Parathyroid adenoma (tissue), 2 donors: ENCODE measurements at regions not wholly inside any gene's neighbourhood (a gene's known extent, or its start where the extent isn't known, plus 50 kb on each side); places are given as distances from the start of the nearest gene placed in this dataset.

Source experiments
- H2AFZ ChIP-seq: fragments of 300-600 bp; sonication (generic); one replicate; pipeline ENCODE4 v1.7.0; 2017; ENCODE audit warnings: antibody characterized with exemption, mild to moderate bottlenecking
- H3K27ac ChIP-seq: fragments of 300-600 bp; sonication (generic); one replicate; pipeline ENCODE4 v1.7.0; 2017
- H3K27me3 ChIP-seq: fragments of 300-600 bp; sonication (generic); one replicate; pipeline ENCODE4 v1.7.0; 2017; ENCODE audit warnings: low read length; ENCODE audit not compliant: control insufficient read depth, insufficient read depth
- H3K36me3 ChIP-seq: fragments of 300-600 bp; sonication (generic); one replicate; pipeline ENCODE4 v1.7.0; 2017; ENCODE audit warnings: low read length; ENCODE audit not compliant: control insufficient read depth, insufficient read depth
- H3K4me1 ChIP-seq: fragments of 300-600 bp; sonication (generic); one replicate; pipeline ENCODE4 v1.7.0; 2017; ENCODE audit warnings: control low read depth
- H3K4me2 ChIP-seq: fragments of 300-600 bp; sonication (generic); one replicate; pipeline ENCODE4 v1.7.0; 2017; ENCODE audit warnings: low read length
- H3K4me3 ChIP-seq: fragments of 300-600 bp; sonication (generic); one replicate; pipeline ENCODE4 v1.7.0; 2017; ENCODE audit warnings: low read depth, low read length
- H3K79me2 ChIP-seq: fragments of 300-600 bp; sonication (generic); one replicate; pipeline ENCODE4 v1.7.0; 2017; ENCODE audit warnings: control low read depth
- H3K9ac ChIP-seq: fragments of 300-600 bp; sonication (generic); one replicate; pipeline ENCODE4 v1.7.0; 2017; ENCODE audit warnings: mild to moderate bottlenecking
- H3K9me3 ChIP-seq: fragments of 300-600 bp; sonication (generic); one replicate; pipeline ENCODE4 v1.7.0; 2017; ENCODE audit warnings: low read length; ENCODE audit not compliant: control insufficient read depth
- TF ChIP-seq, protein P1 (sequence below): fragments of 300-600 bp; sonication (generic); IDR thresholded peaks from one replicate; pipeline ENCODE4 v1.7.0; 2017; ENCODE audit warnings: antibody characterized with exemption, mild to moderate bottlenecking
- donor health status: primary hyperparathyroidism.

DNA sequence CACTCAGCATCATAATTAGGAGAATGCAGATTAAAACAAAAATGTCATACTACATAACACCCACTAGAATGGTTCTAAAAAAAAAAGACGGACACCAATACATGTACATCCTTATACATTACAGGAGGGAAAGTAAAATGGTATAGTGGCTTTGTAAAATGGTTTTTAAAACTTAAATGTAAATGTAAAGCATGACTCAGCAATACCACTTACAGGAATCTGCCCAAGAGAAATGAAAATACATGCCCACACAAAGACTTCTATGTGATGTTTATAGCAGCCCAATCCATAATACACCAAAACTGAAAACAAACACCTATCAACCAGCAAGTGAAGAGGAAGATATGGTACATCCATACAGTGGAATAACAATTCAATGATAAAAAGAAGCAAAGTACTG, 939.1 kb upstream of the ACO1 start:
- H3K4me1 ChIP-seq = no peaks in the 10 kb centered on the region
- no peaks in the 10 kb centered on the region for H3K36me3 ChIP-seq
- H3K4me2 ChIP-seq = no peak overlapping the region
- no peaks in the 10 kb centered on the region for H3K79me2 ChIP-seq
- no peaks in the 10 kb centered on the region for H3K27me3 ChIP-seq
- no peak overlapping the region for H3K9ac ChIP-seq
- no peak overlapping the region for H2AFZ ChIP-seq
- H3K27ac ChIP-seq = no peak overlapping the region
- H3K4me3 ChIP-seq = no peak overlapping the region
- TF ChIP-seq, protein P1, sequence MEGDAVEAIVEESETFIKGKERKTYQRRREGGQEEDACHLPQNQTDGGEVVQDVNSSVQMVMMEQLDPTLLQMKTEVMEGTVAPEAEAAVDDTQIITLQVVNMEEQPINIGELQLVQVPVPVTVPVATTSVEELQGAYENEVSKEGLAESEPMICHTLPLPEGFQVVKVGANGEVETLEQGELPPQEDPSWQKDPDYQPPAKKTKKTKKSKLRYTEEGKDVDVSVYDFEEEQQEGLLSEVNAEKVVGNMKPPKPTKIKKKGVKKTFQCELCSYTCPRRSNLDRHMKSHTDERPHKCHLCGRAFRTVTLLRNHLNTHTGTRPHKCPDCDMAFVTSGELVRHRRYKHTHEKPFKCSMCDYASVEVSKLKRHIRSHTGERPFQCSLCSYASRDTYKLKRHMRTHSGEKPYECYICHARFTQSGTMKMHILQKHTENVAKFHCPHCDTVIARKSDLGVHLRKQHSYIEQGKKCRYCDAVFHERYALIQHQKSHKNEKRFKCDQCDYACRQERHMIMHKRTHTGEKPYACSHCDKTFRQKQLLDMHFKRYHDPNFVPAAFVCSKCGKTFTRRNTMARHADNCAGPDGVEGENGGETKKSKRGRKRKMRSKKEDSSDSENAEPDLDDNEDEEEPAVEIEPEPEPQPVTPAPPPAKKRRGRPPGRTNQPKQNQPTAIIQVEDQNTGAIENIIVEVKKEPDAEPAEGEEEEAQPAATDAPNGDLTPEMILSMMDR = no peak
- no peaks in the 10 kb centered on the region for H3K9me3 ChIP-seq

DNA sequence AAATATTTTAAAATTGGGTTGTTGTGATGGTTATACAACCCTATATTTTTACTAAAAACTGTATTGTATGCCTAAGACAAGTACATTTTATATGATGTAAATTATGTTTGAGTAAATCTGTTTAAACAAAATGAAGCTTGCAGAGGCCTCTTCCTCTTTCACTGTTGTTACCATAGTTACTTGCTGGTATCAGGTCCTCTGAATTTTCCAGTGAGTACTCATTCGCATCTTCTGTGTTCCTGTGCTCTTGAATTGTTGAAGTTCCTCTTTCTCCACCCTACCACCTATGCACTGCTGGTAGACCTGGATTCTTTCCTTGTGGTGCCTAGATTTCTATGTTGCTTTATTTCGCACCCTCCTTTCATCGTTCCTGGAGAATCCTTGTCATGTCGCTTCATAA, 938.5 kb upstream of the ACO1 start:
- Histone ChIP-seq H3K79me2 (no peaks in the 10 kb centered on the region), H3K36me3 (no peaks in the 10 kb centered on the region), H3K9me3 (no peaks in the 10 kb centered on the region), H3K9ac (no peak overlapping the region), H3K27me3 (no peaks in the 10 kb centered on the region), H3K27ac (no peak overlapping the region), H3K4me2 (no peak overlapping the region), H2AFZ (no peak overlapping the region), H3K4me1 (no peaks in the 10 kb centered on the region), H3K4me3 (no peak overlapping the region)
- TF ChIP-seq, protein P1 = no peak

DNA sequence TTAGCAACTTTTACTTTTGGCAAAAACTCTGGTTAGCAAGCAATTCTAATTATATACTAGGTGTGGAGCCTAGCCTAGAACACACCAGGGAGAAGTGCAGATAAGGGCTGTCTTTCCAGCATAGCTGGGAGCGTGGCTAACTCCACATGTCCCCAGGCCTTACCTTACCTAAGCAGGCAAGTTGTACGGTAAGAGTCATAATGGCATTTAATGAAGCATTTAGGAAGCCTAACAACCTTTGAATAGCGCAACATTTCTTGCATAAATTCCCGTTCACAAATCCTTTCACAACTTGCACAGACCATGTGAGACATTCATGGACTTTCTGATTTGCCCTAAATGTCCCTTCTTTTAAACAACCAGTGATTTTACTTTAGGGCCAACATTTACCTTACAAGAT, 917.4 kb upstream of the ACO1 start:
- H3K36me3 ChIP-seq = no peaks in the 10 kb centered on the region
- H3K4me1 ChIP-seq = no peaks in the 10 kb centered on the region
- H3K27me3 ChIP-seq = no peaks in the 10 kb centered on the region
- no peaks in the 10 kb centered on the region for H3K79me2 ChIP-seq
- H2AFZ ChIP-seq = no peak overlapping the region
- H3K4me3 ChIP-seq = no peak overlapping the region
- H3K27ac ChIP-seq = no peak overlapping the region
- H3K4me2 ChIP-seq = no peak overlapping the region
- TF ChIP-seq, protein P1 = no peak
- H3K9me3 ChIP-seq = no peaks in the 10 kb centered on the region
- no peak overlapping the region for H3K9ac ChIP-seq

DNA sequence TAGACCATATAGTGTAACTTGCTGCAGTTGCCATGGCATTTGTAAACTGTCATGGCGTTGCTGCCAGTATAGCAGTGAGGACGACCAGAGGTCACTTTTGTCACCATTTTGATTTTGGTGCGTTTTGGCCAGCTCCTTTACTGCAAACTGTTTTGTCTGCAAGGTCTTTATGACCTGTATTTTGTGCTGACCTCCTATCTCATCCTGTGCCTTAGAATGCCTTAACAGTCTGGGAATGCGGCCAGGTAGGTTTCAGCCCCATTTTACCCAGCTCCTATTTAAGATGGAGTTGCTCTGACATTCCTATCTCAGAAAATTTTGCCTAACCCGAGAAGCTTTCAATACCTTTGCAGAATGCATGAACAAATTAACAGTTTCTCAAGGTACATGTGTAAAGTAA, 914.4 kb upstream of the ACO1 start:
- TF ChIP-seq, protein P1 = no peak
- Histone ChIP-seq H3K4me3 (no peak overlapping the region), H3K36me3 (no peaks in the 10 kb centered on the region), H3K79me2 (no peaks in the 10 kb centered on the region), H2AFZ (no peak overlapping the region), H3K27ac (no peak overlapping the region), H3K4me1 (no peaks in the 10 kb centered on the region), H3K9me3 (no peaks in the 10 kb centered on the region), H3K4me2 (no peak overlapping the region), H3K9ac (no peak overlapping the region), H3K27me3 (no peaks in the 10 kb centered on the region)

DNA sequence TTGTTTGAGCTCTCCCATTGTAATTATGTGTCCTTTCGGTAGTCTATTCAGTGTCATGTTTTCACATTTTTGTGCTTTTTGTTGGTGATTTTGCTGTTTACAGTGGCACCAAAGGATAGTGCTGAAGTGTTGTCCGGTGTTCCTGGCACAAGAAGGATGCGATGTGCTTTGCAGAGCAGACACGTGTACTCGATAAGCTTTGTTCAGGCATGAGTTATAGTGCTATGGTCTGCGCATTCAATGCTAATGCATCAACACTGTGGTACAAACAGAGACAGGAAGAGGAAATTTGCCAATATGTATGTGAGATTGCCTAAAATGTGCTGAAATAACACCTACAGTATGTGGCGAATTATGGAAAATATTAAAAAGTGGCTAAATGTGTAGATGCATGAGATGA, 913.4 kb upstream of the ACO1 start:
- H3K9ac ChIP-seq = no peak overlapping the region
- H2AFZ ChIP-seq = no peak overlapping the region
- H3K4me3 ChIP-seq = no peak overlapping the region
- TF ChIP-seq, protein P1 = no peak
- no peaks in the 10 kb centered on the region for H3K79me2 ChIP-seq
- no peak overlapping the region for H3K27ac ChIP-seq
- no peak overlapping the region for H3K4me2 ChIP-seq
- H3K4me1 ChIP-seq = no peaks in the 10 kb centered on the region
- H3K27me3 ChIP-seq = no peaks in the 10 kb centered on the region
- no peaks in the 10 kb centered on the region for H3K36me3 ChIP-seq
- H3K9me3 ChIP-seq = no peaks in the 10 kb centered on the region
